ENCODE measurements at regions not wholly inside any gene's neighbourhood (a gene's known extent, or its start where the extent isn't known, plus 50 kb on each side); places are given as distances from the start of the nearest gene placed in this dataset.

GRCh38 chr2:136363470-136363869, 245.5 kb upstream of the CXCR4 start:
- Mint-ChIP-seq H3K27ac (no peak overlapping the region), H3K4me3 (peak overlapping the region; percentile 64 to 74), H3K4me1 (ENCODE audit: low read depth) (peaks cover 62% of the 10 kb centered on the region), H3K27me3 (ENCODE audit: low read depth) (peaks cover 16% of the 10 kb centered on the region), H3K9me3 (peaks cover 5 to 6% of the 10 kb centered on the region in 2 donors), H3K36me3 (ENCODE audit: insufficient read depth in 2 of 2) (peaks cover 12 to 20% of the 10 kb centered on the region in 2 donors)
- no peak for DNase-seq
- ATAC-seq (replicated peaks in 1 of 2), result no peak

- Mint-ChIP-seq H3K27ac (peak overlapping the region; percentile 52), H3K9me3 (peaks cover 5 to 6% of the 10 kb centered on the region in 2 donors), H3K4me3 (peak overlapping the region; percentile 64 to 74), H3K36me3 (ENCODE audit: insufficient read depth in 2 of 2) (peaks cover 13 to 14% of the 10 kb centered on the region in 2 donors), H3K27me3 (ENCODE audit: low read depth) (peaks cover 16% of the 10 kb centered on the region), H3K4me1 (ENCODE audit: low read depth) (peaks cover 68% of the 10 kb centered on the region)
- DNase-seq (peak; percentile 61 to 71), ATAC-seq (replicated peaks in 1 of 2) (peak; percentile 80 to 82)
These were observed 244.9 kb upstream of the CXCR4 start for GRCh38 chr2:136362676-136363390.

GRCh38 chr2:136361521-136361920, 243.6 kb upstream of the CXCR4 start:
- H3K27ac Mint-ChIP-seq, result peak overlapping the region; percentile 30
- peak overlapping the region; percentile 64 to 74 for H3K4me3 Mint-ChIP-seq
- DNase-seq (peak; percentile 46 to 50), ATAC-seq (replicated peaks in 1 of 2) (peak; percentile 33 to 54)
- H3K27me3 Mint-ChIP-seq (ENCODE audit: low read depth), result peaks cover 9% of the 10 kb centered on the region
- H3K4me1 Mint-ChIP-seq (ENCODE audit: low read depth), result peaks cover 78% of the 10 kb centered on the region
- H3K36me3 Mint-ChIP-seq (ENCODE audit: insufficient read depth in 2 of 2), result peaks cover 5 to 7% of the 10 kb centered on the region in 2 donors
- H3K9me3 Mint-ChIP-seq, result peaks cover 0 to 1% of the 10 kb centered on the region in 2 donors

- H3K9me3 Mint-ChIP-seq, result peaks cover 0 to 1% of the 10 kb centered on the region in 2 donors
- H3K4me3 Mint-ChIP-seq, result no peak overlapping the region
- H3K36me3 Mint-ChIP-seq (ENCODE audit: insufficient read depth in 2 of 2), result peaks cover 5 to 7% of the 10 kb centered on the region in 2 donors
- no peak for DNase-seq
- ATAC-seq (replicated peaks in 1 of 2), result no peak
- H3K27ac Mint-ChIP-seq, result peak overlapping the region; percentile 29
- H3K4me1 Mint-ChIP-seq (ENCODE audit: low read depth), result peaks cover 85% of the 10 kb centered on the region
- H3K27me3 Mint-ChIP-seq (ENCODE audit: low read depth), result peaks cover 9% of the 10 kb centered on the region
These were observed 242.8 kb upstream of the CXCR4 start for GRCh38 chr2:136360790-136361189.

- Mint-ChIP-seq H3K4me3 (peak overlapping the region; percentile 35 to 68), H3K27me3 (ENCODE audit: low read depth) (peaks cover 6% of the 10 kb centered on the region), H3K9me3 (no peaks in the 10 kb centered on the region), H3K27ac (peak overlapping the region; percentile 94), H3K36me3 (ENCODE audit: insufficient read depth in 2 of 2) (peaks cover 3 to 7% of the 10 kb centered on the region in 2 donors), H3K4me1 (ENCODE audit: low read depth) (peaks cover 90% of the 10 kb centered on the region)
- ATAC-seq (replicated peaks in 1 of 2) (peak; percentile 27 to 42), DNase-seq (no peak)
These were observed 241.4 kb upstream of the CXCR4 start for GRCh38 chr2:136359121-136359965.

GRCh38 chr2:136358576-136358975, 240.6 kb upstream of the CXCR4 start:
- Mint-ChIP-seq H3K4me1 (ENCODE audit: low read depth) (peaks cover 82% of the 10 kb centered on the region), H3K27me3 (ENCODE audit: low read depth) (no peaks in the 10 kb centered on the region), H3K36me3 (ENCODE audit: insufficient read depth in 2 of 2) (peaks cover 3 to 7% of the 10 kb centered on the region in 2 donors), H3K9me3 (no peaks in the 10 kb centered on the region), H3K27ac (peak overlapping the region; percentile 94), H3K4me3 (peak overlapping the region; percentile 19 to 68)
- DNase-seq, result peak; percentile 54 to 60
- peak; percentile 12 to 36 for ATAC-seq (replicated peaks in 1 of 2)

GRCh38 chr2:136357007-136357380, 239.0 kb upstream of the CXCR4 start:
- no peak overlapping the region for H3K27ac Mint-ChIP-seq

GRCh38 chr2:136356125-136357006, 238.4 kb upstream of the CXCR4 start:
- Mint-ChIP-seq H3K27ac (no peak overlapping the region), H3K9me3 (no peaks in the 10 kb centered on the region), H3K4me3 (no peak overlapping the region), H3K27me3 (ENCODE audit: low read depth) (no peaks in the 10 kb centered on the region), H3K36me3 (ENCODE audit: insufficient read depth in 2 of 2) (peaks cover 5% of the 10 kb centered on the region in 2 donors), H3K4me1 (ENCODE audit: low read depth) (peaks cover 74% of the 10 kb centered on the region)
- ATAC-seq (replicated peaks in 1 of 2) (no peak), DNase-seq (no peak)

More at GRCh38 chr2:136357007-136357380, 239.0 kb upstream of the CXCR4 start:
- no peak overlapping the region for H3K4me3 Mint-ChIP-seq
- ATAC-seq (replicated peaks in 1 of 2), result no peak
- H3K9me3 Mint-ChIP-seq, result no peaks in the 10 kb centered on the region
- no peaks in the 10 kb centered on the region for H3K27me3 Mint-ChIP-seq (ENCODE audit: low read depth)
- no peak for DNase-seq
- peaks cover 74% of the 10 kb centered on the region for H3K4me1 Mint-ChIP-seq (ENCODE audit: low read depth)
- H3K36me3 Mint-ChIP-seq (ENCODE audit: insufficient read depth in 2 of 2), result peaks cover 3% of the 10 kb centered on the region in 2 donors

- peak; percentile 84 to 85 for ATAC-seq (replicated peaks in 1 of 2)
- H3K27me3 Mint-ChIP-seq (ENCODE audit: low read depth), result no peaks in the 10 kb centered on the region
- peak; percentile 48 to 53 for DNase-seq
- H3K9me3 Mint-ChIP-seq, result peaks cover 10 to 15% of the 10 kb centered on the region in 2 donors
- peak overlapping the region in 1 of 2 donors; percentile 14 for H3K4me3 Mint-ChIP-seq
- H3K36me3 Mint-ChIP-seq (ENCODE audit: insufficient read depth in 2 of 2), result peaks cover 13 to 22% of the 10 kb centered on the region in 2 donors
- H3K27ac Mint-ChIP-seq, result peak overlapping the region; percentile 13
- peaks cover 37% of the 10 kb centered on the region for H3K4me1 Mint-ChIP-seq (ENCODE audit: low read depth)
These were observed 233.7 kb upstream of the CXCR4 start for GRCh38 chr2:136351684-136352083.

- ATAC-seq (replicated peaks in 1 of 2), result no peak
- Mint-ChIP-seq H3K36me3 (ENCODE audit: insufficient read depth in 2 of 2) (peaks cover 13 to 20% of the 10 kb centered on the region in 2 donors), H3K27ac (no peak overlapping the region), H3K27me3 (ENCODE audit: low read depth) (no peaks in the 10 kb centered on the region), H3K9me3 (peaks cover 12 to 17% of the 10 kb centered on the region in 2 donors), H3K4me1 (ENCODE audit: low read depth) (peaks cover 20% of the 10 kb centered on the region), H3K4me3 (no peak overlapping the region)
- DNase-seq, result no peak
These were observed 230.0 kb upstream of the CXCR4 start for GRCh38 chr2:136347981-136348380.

- Mint-ChIP-seq H3K4me1 (ENCODE audit: low read depth) (no peaks in the 10 kb centered on the region), H3K4me3 (no peak overlapping the region), H3K9me3 (peaks cover 3 to 9% of the 10 kb centered on the region in 2 donors), H3K27me3 (ENCODE audit: low read depth) (no peaks in the 10 kb centered on the region), H3K36me3 (ENCODE audit: insufficient read depth in 2 of 2) (peaks cover 2% of the 10 kb centered on the region in 2 donors), H3K27ac (no peak overlapping the region)
- DNase-seq, result peak in 1 of 2 donors; percentile 0
- ATAC-seq (replicated peaks in 1 of 2), result no peak
These were observed 226.4 kb upstream of the CXCR4 start for GRCh38 chr2:136344339-136344738.

- DNase-seq, result no peak
- no peak for ATAC-seq (replicated peaks in 1 of 2)
- H3K4me3 Mint-ChIP-seq, result no peak overlapping the region
- peaks cover 7% of the 10 kb centered on the region for H3K4me1 Mint-ChIP-seq (ENCODE audit: low read depth)
- H3K9me3 Mint-ChIP-seq, result peaks cover 8 to 9% of the 10 kb centered on the region in 2 donors
- H3K36me3 Mint-ChIP-seq (ENCODE audit: insufficient read depth in 2 of 2), result peaks cover 0 to 7% of the 10 kb centered on the region in 2 donors
- no peak overlapping the region for H3K27ac Mint-ChIP-seq
- H3K27me3 Mint-ChIP-seq (ENCODE audit: low read depth), result no peaks in the 10 kb centered on the region
These were observed 224.2 kb upstream of the CXCR4 start for GRCh38 chr2:136342138-136342537.
